HFF-Myc (cell line): ENCODE measurements at regions not wholly inside any gene's neighbourhood (a gene's known extent, or its start where the extent isn't known, plus 50 kb on each side); places are given as distances from the start of the nearest gene placed in this dataset.

ENCODE experiments used
- DNase-seq: peaks from one replicate; pipeline ENCODE4 v3.0.0-alpha.2; 2011; ENCODE audit warnings: low read depth; ENCODE audit errors: extremely low read depth
- H3K4me3 ChIP-seq: replicated peaks from 2 replicates; pipeline ENCODE4 v1.5.1; 2011; ENCODE audit warnings: low read depth, mild to moderate bottlenecking, control low read depth, low read length
- CTCF ChIP-seq: IDR thresholded peaks from 2 replicates; pipeline ENCODE4 v1.5.1; 2012; ENCODE audit warnings: mild to moderate bottlenecking, low read depth, low read length, control low read depth; ENCODE audit errors: missing control alignments

- no peak overlapping the region for H3K4me3 ChIP-seq
- TF ChIP-seq CTCF: no peak
- no peak for DNase-seq
Measured at GRCh38 chr6:99867026-99867425, 127.0 kb downstream of the MCHR2 start.

- peak; percentile 40 for DNase-seq
- H3K4me3 ChIP-seq: no peak overlapping the region
- TF ChIP-seq CTCF: peak; percentile 80
Measured at GRCh38 chr6:99868074-99868702, 125.8 kb downstream of the MCHR2 start.
